Uterus (tissue), 2 donors: ENCODE measurements at regions not wholly inside any gene's neighbourhood (a gene's known extent, or its start where the extent isn't known, plus 50 kb on each side); places are given as distances from the start of the nearest gene placed in this dataset.

Experiments used
- POLR2A ChIP-seq, 2 donors: fragments of 450-650 bp; IDR thresholded peaks; one replicate each; pipeline ENCODE4 v1.6.1; 2016; ENCODE audit warnings: antibody characterized with exemption in 2 of 2, mild to moderate bottlenecking in 1 of 2, moderate library complexity in 1 of 2
- TF ChIP-seq, protein P1 (sequence below), 4 experiments: fragments of 200-600 bp in 2 of 4; fragments of 450-650 bp in 2 of 4; sonication (generic) in 2 of 4; IDR thresholded peaks; one replicate each; pipeline ENCODE4 v1.5.1; 2016 to 2019; ENCODE audit warnings: antibody characterized with exemption in 4 of 4, mild to moderate bottlenecking in 2 of 4, moderate library complexity in 1 of 4

DNA sequence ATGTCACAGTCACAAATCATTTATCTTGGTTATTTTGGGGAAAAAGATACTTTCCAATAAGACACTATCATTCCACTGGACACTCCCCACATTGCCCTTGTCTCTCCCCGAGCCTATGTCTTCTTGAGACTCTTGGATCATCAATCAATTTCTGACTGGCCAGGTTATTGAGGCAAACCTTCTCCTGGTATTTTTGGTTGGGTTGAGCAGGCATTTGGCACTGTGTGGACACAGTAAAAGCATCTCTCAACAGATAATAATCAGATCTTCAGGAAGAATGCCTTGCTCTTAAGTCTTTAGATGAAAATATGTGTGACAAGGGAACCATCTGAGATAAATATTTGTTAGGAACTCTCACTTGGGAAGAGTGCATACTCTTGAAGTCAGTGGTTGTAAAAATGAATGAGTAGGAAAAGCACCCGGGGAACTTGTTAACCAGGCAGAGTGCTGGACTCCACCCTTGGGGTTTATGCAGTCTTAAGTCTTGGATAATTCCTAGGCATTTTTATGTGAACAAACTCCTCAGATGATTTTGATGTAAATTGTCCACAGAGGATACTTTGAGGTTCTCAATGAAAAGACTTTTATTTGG, 223.8 kb upstream of the CLINT1 start:
- TF ChIP-seq, protein P1, sequence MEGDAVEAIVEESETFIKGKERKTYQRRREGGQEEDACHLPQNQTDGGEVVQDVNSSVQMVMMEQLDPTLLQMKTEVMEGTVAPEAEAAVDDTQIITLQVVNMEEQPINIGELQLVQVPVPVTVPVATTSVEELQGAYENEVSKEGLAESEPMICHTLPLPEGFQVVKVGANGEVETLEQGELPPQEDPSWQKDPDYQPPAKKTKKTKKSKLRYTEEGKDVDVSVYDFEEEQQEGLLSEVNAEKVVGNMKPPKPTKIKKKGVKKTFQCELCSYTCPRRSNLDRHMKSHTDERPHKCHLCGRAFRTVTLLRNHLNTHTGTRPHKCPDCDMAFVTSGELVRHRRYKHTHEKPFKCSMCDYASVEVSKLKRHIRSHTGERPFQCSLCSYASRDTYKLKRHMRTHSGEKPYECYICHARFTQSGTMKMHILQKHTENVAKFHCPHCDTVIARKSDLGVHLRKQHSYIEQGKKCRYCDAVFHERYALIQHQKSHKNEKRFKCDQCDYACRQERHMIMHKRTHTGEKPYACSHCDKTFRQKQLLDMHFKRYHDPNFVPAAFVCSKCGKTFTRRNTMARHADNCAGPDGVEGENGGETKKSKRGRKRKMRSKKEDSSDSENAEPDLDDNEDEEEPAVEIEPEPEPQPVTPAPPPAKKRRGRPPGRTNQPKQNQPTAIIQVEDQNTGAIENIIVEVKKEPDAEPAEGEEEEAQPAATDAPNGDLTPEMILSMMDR (IDR thresholded peaks at IDR 0.05), result no peak
- no peak for TF ChIP-seq POLR2A (IDR thresholded peaks at IDR 0.05)
